Midbrain (tissue), 1 donor: ENCODE measurements at regions not wholly inside any gene's neighbourhood (a gene's known extent, or its start where the extent isn't known, plus 50 kb on each side); places are given as distances from the start of the nearest gene placed in this dataset.
"Not testable (repeated sequence)": the region's sequence is repeated elsewhere in the genome, so short reads cannot be mapped to it uniquely, and the experiment has no call there.

ENCODE experiments used
- DNase-seq: peaks from one replicate; lab custom pipeline; 2025; lab: John Stamatoyannopoulos, UW

- no peak for DNase-seq
These were observed 186.5 kb upstream of the COPS8 start for GRCh38 chr2:236899146-236899545.

DNA sequence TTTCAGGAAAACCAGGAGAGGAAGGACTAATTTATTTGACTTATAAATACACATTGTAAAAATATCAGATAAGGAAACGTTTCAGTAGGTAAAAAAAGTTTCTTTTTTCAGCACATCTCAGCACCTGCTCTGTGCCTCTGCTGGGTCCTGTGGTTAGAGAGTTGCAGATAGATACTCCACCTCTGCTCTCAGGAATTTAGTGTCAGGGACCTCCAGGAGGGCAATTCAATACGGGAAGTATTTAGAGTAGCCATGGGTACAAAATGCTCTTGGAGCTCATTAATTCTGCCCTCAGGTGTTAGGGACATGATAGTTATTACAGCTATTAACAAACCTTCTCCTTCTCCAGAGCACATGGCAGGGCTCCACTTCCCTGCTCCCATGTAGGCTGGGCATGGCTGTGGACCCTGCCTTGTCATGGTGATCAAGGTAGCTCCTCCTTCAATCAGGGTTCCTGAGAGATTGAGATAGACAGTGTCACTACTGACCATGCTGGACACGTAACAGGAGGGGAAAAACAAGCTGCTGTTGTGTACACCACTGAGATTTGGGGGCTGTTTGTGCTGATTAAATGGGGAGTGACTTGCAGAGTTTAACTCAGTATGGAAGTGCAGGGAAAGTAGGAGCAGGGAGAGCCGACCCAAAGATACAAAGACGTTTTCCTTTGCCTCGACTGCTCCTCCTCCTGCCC, 185.6 kb upstream of the COPS8 start:
- no peak for DNase-seq

DNA sequence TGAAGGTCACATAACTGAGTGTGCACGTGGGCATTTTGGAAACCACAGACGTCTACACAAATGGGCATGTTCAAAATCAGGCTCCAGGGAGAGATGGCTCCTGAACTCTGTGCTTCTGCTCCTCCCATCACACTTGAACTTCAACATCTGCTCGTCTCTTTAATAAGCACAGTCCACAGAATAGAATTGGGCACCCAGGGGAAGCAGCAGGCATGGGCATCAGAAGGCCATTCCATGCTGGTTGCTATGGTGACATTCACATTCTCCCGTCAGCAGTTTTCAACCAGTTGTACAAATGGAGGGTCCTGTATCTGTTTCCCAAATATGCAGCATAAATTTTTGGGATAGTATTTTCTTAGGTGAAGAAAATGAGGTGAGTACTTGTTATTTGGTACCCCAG, 183.7 kb upstream of the COPS8 start:
- DNase-seq: no peak

DNA sequence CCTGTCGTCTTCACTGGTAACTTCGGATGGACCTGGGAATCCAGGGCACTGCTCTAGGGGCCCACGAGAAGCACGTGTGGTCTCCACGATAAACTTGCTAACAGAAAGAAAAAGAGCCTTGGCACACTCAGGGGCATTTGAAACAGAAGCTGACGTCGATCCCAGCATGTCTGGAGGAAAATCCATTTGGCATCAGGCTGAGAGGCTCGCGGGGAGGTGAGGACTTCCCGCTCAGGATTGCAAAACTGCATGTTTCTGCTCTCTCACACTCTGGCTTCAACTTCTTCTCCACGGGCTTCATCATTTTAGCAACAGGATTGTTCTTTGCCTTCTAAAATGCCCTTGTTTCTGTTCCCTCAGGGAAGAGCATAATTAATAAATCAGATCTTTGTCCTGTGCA, 181.7 kb upstream of the COPS8 start:
- DNase-seq: no peak

DNA sequence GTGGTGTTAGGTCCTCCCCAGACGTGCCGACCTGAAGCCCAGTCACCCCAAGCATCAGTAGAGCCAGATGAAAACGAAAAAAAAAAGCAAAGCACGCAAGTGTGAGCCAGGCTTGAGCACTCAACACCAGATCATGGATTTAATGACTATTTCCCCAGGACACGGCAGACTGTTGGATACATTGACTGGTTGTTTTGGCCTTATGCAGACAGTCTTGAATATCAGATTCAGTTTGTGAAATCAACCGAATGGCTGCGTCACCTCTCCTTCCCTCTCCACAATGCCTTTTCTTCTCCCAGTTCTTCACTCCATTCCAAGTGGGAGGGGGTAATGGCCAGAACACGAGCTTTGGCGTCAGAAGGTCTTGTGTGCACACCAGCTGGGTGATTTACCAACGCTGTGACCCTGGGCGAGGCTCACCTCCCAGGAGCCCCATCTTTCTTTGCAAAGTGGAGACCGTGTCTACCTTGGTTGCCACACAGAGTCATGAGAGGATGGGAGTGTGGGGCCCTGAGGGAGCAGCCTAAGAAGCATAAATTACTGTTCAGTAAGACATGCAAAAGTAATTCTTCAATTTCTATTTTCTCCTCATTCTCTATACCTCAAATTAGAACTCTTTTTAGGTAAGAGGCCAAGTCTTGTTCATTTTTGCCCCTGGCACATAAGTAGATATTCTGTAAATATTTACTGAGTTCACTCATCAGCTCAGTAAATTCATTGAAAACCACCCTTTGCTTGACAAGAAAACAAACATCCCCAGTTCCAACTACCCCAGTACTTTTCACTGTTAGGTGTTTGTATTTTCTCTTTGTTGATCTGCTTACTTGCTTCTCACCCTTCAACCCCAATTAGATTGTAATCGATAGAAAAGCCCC, 181.1 kb upstream of the COPS8 start:
- no peak for DNase-seq

- DNase-seq: no peak
These were observed 179.7 kb upstream of the COPS8 start for GRCh38 chr2:236905976-236906375.

DNA sequence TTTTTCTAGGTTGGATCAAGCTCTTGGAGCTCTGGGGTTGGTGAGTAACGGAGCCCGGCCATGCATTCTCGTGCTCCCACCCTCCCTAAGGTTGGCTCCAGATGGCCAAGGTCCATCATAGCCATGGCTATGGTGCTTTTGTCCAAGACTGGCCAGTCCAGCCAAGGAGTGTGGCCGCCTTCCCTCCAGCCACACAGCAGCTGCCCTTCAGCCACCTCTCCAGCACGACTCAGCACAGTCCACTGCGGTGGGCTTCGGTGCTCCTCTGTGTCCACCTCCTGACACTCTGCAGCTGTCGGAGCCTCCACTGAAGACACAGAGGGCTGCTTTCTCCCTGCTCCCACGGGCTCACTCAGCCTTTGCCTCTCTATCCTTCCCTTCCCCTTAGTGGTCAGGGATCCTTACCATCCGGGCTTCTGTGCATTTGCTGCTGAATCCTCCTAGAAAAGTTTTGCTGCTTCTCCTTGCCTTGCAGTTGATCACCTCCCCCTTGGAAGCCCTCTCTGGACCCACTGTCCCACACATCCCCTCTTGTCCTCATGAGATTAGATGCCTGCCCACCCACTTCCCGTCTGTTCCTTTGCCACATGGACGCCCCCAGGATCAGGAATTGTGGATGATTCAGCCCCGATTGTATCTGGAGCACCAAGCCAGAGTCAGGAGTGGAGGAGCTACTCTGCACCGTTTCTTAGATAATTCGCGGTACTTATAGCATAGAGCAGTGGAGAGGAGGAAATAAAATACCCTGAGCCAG, 177.1 kb upstream of the COPS8 start:
- no peak for DNase-seq

DNA sequence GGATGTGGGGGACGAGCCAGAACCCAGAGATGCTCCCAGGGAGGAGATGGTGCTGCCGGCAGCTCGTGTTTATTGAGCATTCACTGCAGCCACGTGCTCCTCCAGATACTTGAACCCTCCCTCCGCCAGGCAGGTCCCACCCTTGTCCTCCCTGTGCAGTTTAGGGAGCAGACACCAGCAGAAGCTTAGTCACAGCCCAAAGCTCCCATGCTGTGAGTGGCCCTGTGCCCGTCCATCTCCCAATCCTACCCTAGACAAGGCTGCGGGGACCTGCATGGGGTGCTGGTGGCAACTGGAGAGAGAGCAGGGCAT, 176.5 kb upstream of the COPS8 start:
- no peak for DNase-seq

GRCh38 chr2:236909802-236910201, 175.9 kb upstream of the COPS8 start:
- no peak for DNase-seq

GRCh38 chr2:236910781-236911495, 174.8 kb upstream of the COPS8 start:
- no peak for DNase-seq

- DNase-seq: no peak
These were observed 173.2 kb upstream of the COPS8 start for GRCh38 chr2:236912326-236913120.

- DNase-seq: no peak
These were observed 170.5 kb upstream of the COPS8 start for GRCh38 chr2:236915186-236915585.

DNA sequence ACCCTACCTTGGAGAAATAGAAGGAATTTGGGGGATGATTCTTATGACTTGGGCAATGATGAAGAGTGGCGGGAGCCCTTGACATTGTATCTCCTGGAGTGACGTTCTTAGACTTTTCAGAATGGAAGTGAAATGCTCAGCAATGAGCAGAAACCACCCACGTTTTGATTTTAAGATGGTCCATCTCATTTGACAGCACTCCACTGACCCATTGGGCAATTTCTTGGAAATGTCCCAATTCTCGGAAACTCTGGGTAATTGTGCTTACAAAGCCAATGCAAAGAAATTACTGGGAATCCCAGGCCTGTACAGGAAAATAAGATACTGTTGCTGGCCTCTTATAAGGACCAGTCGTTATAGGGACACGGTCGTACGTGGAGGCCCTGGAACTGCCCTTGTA, 170.0 kb upstream of the COPS8 start:
- DNase-seq: no peak

DNA sequence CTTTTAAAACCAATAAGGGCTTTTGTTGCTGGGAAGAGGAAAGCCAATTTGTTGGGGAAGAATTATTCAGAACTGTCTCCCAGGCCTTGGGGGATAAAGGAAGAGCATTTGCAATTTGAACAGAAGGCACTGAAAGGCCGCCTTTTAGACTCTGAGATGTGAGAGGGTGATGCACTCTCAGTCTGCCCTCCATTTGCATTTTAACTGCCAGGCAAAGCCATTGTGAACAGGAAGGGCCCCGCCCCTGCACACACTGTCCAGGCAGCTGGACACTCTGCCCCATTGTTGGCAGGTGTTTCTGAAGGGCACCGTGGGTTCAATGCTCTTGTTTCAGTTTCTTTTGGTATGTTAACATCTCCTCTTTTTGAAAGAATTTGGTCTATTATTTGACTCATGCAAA, 169.5 kb upstream of the COPS8 start:
- DNase-seq: peak; percentile 42

GRCh38 chr2:236916651-236917050, 169.0 kb upstream of the COPS8 start:
- DNase-seq: no peak

- no peak for DNase-seq
These were observed 168.5 kb upstream of the COPS8 start for GRCh38 chr2:236917164-236917563.

DNA sequence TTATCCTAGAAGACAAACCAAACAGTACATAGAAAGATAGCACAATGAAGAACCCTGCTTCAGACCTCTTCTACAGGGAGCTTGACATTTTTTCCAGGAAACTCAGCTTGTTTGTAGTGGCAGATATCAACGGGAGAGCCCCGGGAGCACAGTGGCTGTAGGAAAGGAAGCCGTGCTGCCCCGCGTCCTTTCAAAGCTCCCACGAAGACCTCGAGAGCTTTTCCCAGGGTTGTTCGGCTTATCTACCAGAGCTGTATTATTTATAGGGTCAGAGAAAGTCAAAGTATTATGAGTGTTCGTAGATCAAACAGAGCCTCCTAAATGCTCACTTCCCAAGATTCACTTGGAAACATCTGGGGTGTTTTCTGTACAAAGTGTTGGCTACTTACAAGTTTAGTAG, 167.1 kb upstream of the COPS8 start:
- DNase-seq: no peak

- DNase-seq: no peak
These were observed 166.5 kb upstream of the COPS8 start for GRCh38 chr2:236919209-236919608.

DNA sequence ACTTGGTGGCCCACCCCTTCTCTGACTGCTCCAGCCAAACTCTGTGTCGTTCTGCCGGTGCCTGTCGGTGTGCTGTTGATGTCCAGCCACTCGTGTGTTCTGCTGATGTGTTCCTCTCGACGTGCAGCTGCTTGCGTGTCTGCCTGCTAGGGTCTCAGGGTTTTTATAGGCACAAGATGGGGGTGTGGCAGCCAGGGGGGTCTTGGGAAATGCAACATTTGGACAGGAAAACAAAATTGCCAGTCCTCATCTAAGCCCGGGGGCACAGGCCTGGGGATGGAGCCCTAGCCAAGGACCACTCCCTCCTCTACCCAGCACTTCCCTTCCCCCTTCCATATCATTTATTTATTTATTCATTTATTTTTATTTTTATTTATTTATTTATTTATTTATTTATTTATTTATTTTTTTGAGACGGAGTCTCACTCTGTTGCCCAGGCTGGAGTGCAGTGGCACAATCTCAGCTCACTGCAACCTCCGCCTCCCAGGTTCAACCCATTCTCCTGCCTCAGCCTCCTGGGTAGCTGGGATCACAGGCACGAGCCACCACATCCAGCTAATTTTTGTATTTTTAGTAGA, 165.8 kb upstream of the COPS8 start:
- not testable (repeated sequence) for DNase-seq

GRCh38 chr2:236922061-236922460, 163.6 kb upstream of the COPS8 start:
- DNase-seq: no peak
